K562 (cell line): ENCODE measurements at regions not wholly inside any gene's neighbourhood (a gene's known extent, or its start where the extent isn't known, plus 50 kb on each side); places are given as distances from the start of the nearest gene placed in this dataset.

ENCODE experiments used
- ARHGAP35 ChIP-seq: fragments of 450-650 bp; IDR thresholded peaks from 2 replicates; pipeline ENCODE4 v1.6.1; 2018; ENCODE audit not compliant: partially characterized antibody
- ATF6 ChIP-seq: sonication (generic); formaldehyde crosslinking; IDR thresholded peaks from 2 replicates; pipeline ENCODE4 v1.4.0; 2020; ENCODE audit warnings: mild to moderate bottlenecking, missing genetic modification reagents
- CEBPZ ChIP-seq: fragments of 150-350 bp; IDR thresholded peaks from 2 replicates; pipeline ENCODE4 v1.6.1; 2014; ENCODE audit warnings: low read depth, mild to moderate bottlenecking, low read length, borderline replicate concordance
- DLX4 ChIP-seq: fragments of 250-450 bp; sonication (Bioruptor Pico); IDR thresholded peaks from 2 replicates; pipeline ENCODE4 v1.6.1; 2021; ENCODE audit warnings: mild to moderate bottlenecking
- ELK3 ChIP-seq: fragments of 450-650 bp; formaldehyde crosslinking; IDR thresholded peaks from 2 replicates; pipeline ENCODE4 v1.4.0; 2020; ENCODE audit warnings: mild to moderate bottlenecking
- HDGF ChIP-seq: fragments of 450-650 bp; IDR thresholded peaks from 2 replicates; pipeline ENCODE4 v1.6.1; 2016
- HES1 ChIP-seq: fragments of 450-650 bp; IDR thresholded peaks from 2 replicates; pipeline ENCODE4 v1.6.1; 2016; ENCODE audit warnings: low read depth, mild to moderate bottlenecking, moderate library complexity
- HIVEP1 ChIP-seq: fragments of 250-450 bp; sonication (Bioruptor Pico); IDR thresholded peaks from 2 replicates; pipeline ENCODE4 v1.4.0; 2020; ENCODE audit warnings: mild to moderate bottlenecking
- MBD1 ChIP-seq: fragments of 250-450 bp; sonication (Bioruptor Pico); IDR thresholded peaks from 2 replicates; pipeline ENCODE4 v1.8.0; 2022; ENCODE audit warnings: inconsistent platforms
- PBX2 ChIP-seq, 2 experiments: IDR thresholded peaks in 1 of 2; conservative IDR thresholded peaks in 1 of 2; 2 replicates each; pipeline ENCODE4 v1.6.1; 2016; ENCODE audit warnings: low read depth in 2 of 2, mild to moderate bottlenecking in 1 of 2, missing compliant biosample characterization in 1 of 2, missing genetic modification characterization in 1 of 2, moderate library complexity in 1 of 2
- POLR3A ChIP-seq: IDR thresholded peaks from 2 replicates; pipeline ENCODE4 v1.6.1; 2011; ENCODE audit warnings: borderline replicate concordance, mild to moderate bottlenecking, moderate library complexity; ENCODE audit not compliant: insufficient read length, insufficient read depth; ENCODE audit errors: extremely low read depth
- RBM15 ChIP-seq: fragments of 200-400 bp; formaldehyde crosslinking; IDR thresholded peaks from 2 replicates; pipeline ENCODE4 v1.6.1; 2018; ENCODE audit warnings: mild to moderate bottlenecking, low read length, moderate library complexity; ENCODE audit not compliant: insufficient read depth
- TBL1XR1 ChIP-seq, 2 experiments: IDR thresholded peaks; 2 replicates each; pipeline ENCODE4 v1.6.1; 2012; ENCODE audit warnings: improper control_type of control experiment in 2 of 2, low read length in 2 of 2, mild to moderate bottlenecking in 1 of 2
- ZNF175 ChIP-seq: fragments of 200-800 bp; sonication (Bioruptor generic); IDR thresholded peaks from 2 replicates; pipeline ENCODE4 v1.6.1; 2016; ENCODE audit warnings: low read depth, mild to moderate bottlenecking, missing genetic modification characterization, missing compliant biosample characterization
- ZNF311 ChIP-seq: fragments of 250-450 bp; sonication (Bioruptor Pico); IDR thresholded peaks from 2 replicates; pipeline ENCODE4 v1.4.0; 2020; ENCODE audit warnings: mild to moderate bottlenecking, moderate library complexity
- ZNF316 ChIP-seq: fragments of 450-650 bp; IDR thresholded peaks from 2 replicates; pipeline ENCODE4 v1.6.1; 2016

- TF ChIP-seq PBX2 (CRISPR knock-in tag; IDR thresholded peaks at IDR 0.05; ENCODE audit: low read depth) = no peak
- TF ChIP-seq PBX2 (tag; conservative IDR thresholded peaks at IDR 0.05; ENCODE audit: low read depth) = peak; percentile 84
- no peak for TF ChIP-seq CEBPZ
- no peak for TF ChIP-seq MBD1 (CRISPR knock-in tag)
- TF ChIP-seq ATF6 (CRISPR knock-in tag) = no peak
- no peak for TF ChIP-seq HES1
- no peak for TF ChIP-seq RBM15
- no peak for TF ChIP-seq HIVEP1 (CRISPR knock-in tag)
- TF ChIP-seq HDGF = no peak
- TF ChIP-seq DLX4 (CRISPR knock-in tag) = no peak
- peak; percentile 99 for TF ChIP-seq ZNF316
- TF ChIP-seq TBL1XR1 (IDR thresholded peaks at IDR 0.05; ENCODE audit: low read length in 2 of 2) = no peak
- TF ChIP-seq ZNF175 (CRISPR knock-in tag) = no peak
- no peak for TF ChIP-seq ARHGAP35
- no peak for TF ChIP-seq ZNF311 (CRISPR knock-in tag)
- no peak for TF ChIP-seq ELK3 (CRISPR knock-in tag)
- TF ChIP-seq POLR3A = no peak
These were observed 167.1 kb downstream of the ZNF648 start (continued) for GRCh38 chr1:181894439-181894859.
